ENCODE measurements at regions not wholly inside any gene's neighbourhood (a gene's known extent, or its start where the extent isn't known, plus 50 kb on each side); places are given as distances from the start of the nearest gene placed in this dataset.
"Not testable (repeated sequence)": the region's sequence is repeated elsewhere in the genome, so short reads cannot be mapped to it uniquely, and the experiment has no call there.

DNA sequence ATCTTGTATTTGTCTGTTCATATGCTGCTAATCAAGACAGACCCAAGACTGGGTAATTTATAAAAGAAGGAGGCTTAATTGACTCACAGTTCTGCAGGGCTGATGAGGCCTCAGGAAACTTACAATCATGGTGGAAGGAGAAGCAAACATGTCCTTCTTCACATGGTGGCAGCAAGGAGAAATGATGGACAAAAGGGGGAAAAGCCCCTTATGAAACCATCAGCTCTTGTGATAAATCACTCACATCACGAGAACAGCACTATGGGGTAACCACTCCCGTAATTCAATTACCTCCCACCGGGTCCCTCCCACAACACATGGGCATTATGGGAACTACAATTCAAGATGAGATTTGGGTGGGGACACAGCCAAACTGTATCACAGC lies 117.0 kb downstream of the TTC6 start (continued):
- TF ChIP-seq, protein P1, sequence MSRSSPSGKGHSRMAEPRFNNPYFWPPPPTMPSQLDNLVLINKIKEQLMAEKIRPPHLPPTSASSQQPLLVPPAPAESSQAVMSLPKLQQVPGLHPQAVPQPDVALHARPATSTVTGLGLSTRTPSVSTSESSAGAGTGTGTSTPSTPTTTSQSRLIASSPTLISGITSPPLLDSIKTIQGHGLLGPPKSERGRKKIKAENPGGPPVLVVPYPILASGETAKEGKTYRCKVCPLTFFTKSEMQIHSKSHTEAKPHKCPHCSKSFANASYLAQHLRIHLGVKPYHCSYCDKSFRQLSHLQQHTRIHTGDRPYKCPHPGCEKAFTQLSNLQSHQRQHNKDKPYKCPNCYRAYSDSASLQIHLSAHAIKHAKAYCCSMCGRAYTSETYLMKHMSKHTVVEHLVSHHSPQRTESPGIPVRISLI (CRISPR knock-in tag; IDR thresholded peaks at IDR 0.05; ENCODE audit: borderline replicate concordance) = peak; percentile 10; the same call in 1 of the 2 replicates
- TF ChIP-seq ZNF33A (CRISPR knock-in tag; IDR thresholded peaks at IDR 0.05; ENCODE audit: borderline replicate concordance) (0 out of 2 replicates have a peak, but pooled peaks have one; percentile 24), XBP1 (CRISPR knock-in tag; IDR thresholded peaks at IDR 0.05) (peak; percentile 69; the same call in 1 of the 2 replicates), ZNF143 (CRISPR knock-in tag; IDR thresholded peaks at IDR 0.05) (0 out of 2 replicates have a peak, but pooled peaks have one; percentile 50), NKX3-1 (CRISPR knock-in tag; IDR thresholded peaks at IDR 0.05) (0 out of 2 replicates have a peak, but pooled peaks have one; percentile 64), SMYD3 (CRISPR knock-in tag; IDR thresholded peaks at IDR 0.05) (0 out of 2 replicates have a peak, but pooled peaks have one; percentile 16), SALL2 (CRISPR knock-in tag; IDR thresholded peaks at IDR 0.05) (0 out of 2 replicates have a peak, but pooled peaks have one; percentile 55), ZNF556 (CRISPR knock-in tag; IDR thresholded peaks at IDR 0.05; ENCODE audit: borderline replicate concordance) (0 out of 2 replicates have a peak, but pooled peaks have one; percentile 27), ZNF383 (CRISPR knock-in tag; IDR thresholded peaks at IDR 0.05; ENCODE audit: borderline replicate concordance) (0 out of 2 replicates have a peak, but pooled peaks have one; percentile 87), NONO (CRISPR knock-in tag; conservative IDR thresholded peaks at IDR 0.05) (peak; percentile 59; the same call in 1 of the 2 replicates)
- TF ChIP-seq, protein P2, sequence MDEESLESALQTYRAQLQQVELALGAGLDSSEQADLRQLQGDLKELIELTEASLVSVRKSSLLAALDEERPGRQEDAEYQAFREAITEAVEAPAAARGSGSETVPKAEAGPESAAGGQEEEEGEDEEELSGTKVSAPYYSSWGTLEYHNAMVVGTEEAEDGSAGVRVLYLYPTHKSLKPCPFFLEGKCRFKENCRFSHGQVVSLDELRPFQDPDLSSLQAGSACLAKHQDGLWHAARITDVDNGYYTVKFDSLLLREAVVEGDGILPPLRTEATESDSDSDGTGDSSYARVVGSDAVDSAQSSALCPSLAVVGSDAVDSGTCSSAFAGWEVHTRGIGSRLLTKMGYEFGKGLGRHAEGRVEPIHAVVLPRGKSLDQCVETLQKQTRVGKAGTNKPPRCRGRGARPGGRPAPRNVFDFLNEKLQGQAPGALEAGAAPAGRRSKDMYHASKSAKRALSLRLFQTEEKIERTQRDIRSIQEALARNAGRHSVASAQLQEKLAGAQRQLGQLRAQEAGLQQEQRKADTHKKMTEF (CRISPR knock-in tag; IDR thresholded peaks at IDR 0.05) = peak; percentile 3; the same call in 1 of the 2 replicates
- TF ChIP-seq, protein P3, sequence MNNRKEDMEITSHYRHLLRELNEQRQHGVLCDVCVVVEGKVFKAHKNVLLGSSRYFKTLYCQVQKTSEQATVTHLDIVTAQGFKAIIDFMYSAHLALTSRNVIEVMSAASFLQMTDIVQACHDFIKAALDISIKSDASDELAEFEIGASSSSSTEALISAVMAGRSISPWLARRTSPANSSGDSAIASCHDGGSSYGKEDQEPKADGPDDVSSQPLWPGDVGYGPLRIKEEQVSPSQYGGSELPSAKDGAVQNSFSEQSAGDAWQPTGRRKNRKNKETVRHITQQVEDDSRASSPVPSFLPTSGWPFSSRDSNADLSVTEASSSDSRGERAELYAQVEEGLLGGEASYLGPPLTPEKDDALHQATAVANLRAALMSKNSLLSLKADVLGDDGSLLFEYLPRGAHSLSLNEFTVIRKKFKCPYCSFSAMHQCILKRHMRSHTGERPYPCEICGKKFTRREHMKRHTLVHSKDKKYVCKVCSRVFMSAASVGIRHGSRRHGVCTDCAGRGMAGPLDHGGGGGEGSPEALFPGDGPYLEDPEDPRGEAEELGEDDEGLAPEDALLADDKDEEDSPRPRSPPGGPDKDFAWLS (CRISPR knock-in tag; IDR thresholded peaks at IDR 0.05; ENCODE audit: borderline replicate concordance) = 0 out of 2 replicates have a peak, but pooled peaks have one; percentile 58
- TF ChIP-seq, protein P4, sequence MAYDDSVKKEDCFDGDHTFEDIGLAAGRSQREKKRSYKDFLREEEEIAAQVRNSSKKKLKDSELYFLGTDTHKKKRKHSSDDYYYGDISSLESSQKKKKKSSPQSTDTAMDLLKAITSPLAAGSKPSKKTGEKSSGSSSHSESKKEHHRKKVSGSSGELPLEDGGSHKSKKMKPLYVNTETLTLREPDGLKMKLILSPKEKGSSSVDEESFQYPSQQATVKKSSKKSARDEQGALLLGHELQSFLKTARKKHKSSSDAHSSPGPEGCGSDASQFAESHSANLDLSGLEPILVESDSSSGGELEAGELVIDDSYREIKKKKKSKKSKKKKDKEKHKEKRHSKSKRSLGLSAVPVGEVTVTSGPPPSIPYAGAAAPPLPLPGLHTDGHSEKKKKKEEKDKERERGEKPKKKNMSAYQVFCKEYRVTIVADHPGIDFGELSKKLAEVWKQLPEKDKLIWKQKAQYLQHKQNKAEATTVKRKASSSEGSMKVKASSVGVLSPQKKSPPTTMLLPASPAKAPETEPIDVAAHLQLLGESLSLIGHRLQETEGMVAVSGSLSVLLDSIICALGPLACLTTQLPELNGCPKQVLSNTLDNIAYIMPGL (CRISPR knock-in tag; IDR thresholded peaks at IDR 0.05; ENCODE audit: borderline replicate concordance in 1 of 2, low read depth in 1 of 2) = peak in 1 of 2 experiments; percentile 48; a peak in 1 of 4 replicates
- TF ChIP-seq, protein P5, sequence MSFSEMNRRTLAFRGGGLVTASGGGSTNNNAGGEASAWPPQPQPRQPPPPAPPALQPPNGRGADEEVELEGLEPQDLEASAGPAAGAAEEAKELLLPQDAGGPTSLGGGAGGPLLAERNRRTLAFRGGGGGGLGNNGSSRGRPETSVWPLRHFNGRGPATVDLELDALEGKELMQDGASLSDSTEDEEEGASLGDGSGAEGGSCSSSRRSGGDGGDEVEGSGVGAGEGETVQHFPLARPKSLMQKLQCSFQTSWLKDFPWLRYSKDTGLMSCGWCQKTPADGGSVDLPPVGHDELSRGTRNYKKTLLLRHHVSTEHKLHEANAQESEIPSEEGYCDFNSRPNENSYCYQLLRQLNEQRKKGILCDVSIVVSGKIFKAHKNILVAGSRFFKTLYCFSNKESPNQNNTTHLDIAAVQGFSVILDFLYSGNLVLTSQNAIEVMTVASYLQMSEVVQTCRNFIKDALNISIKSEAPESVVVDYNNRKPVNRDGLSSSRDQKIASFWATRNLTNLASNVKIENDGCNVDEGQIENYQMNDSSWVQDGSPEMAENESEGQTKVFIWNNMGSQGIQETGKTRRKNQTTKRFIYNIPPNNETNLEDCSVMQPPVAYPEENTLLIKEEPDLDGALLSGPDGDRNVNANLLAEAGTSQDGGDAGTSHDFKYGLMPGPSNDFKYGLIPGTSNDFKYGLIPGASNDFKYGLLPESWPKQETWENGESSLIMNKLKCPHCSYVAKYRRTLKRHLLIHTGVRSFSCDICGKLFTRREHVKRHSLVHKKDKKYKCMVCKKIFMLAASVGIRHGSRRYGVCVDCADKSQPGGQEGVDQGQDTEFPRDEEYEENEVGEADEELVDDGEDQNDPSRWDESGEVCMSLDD (CRISPR knock-in tag; IDR thresholded peaks at IDR 0.05; ENCODE audit: borderline replicate concordance) = 0 out of 2 replicates have a peak, but pooled peaks have one; percentile 19
- TF ChIP-seq, protein P6, sequence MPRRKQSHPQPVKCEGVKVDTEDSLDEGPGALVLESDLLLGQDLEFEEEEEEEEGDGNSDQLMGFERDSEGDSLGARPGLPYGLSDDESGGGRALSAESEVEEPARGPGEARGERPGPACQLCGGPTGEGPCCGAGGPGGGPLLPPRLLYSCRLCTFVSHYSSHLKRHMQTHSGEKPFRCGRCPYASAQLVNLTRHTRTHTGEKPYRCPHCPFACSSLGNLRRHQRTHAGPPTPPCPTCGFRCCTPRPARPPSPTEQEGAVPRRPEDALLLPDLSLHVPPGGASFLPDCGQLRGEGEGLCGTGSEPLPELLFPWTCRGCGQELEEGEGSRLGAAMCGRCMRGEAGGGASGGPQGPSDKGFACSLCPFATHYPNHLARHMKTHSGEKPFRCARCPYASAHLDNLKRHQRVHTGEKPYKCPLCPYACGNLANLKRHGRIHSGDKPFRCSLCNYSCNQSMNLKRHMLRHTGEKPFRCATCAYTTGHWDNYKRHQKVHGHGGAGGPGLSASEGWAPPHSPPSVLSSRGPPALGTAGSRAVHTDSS (CRISPR knock-in tag; conservative IDR thresholded peaks at IDR 0.05) = 0 out of 2 replicates have a peak, but pooled peaks have one; percentile 10
- TF ChIP-seq NONO (IDR thresholded peaks at IDR 0.05) = not testable (repeated sequence)
